ENCODE measurements at regions not wholly inside any gene's neighbourhood (a gene's known extent, or its start where the extent isn't known, plus 50 kb on each side); places are given as distances from the start of the nearest gene placed in this dataset.

GRCh38 chr1:63266857-63267256 lies 55.5 kb upstream of the FOXD3 start:
- no peak for DNase-seq (ENCODE audit: low read depth, low spot score)
- TF ChIP-seq YY1 (IDR thresholded peaks at IDR 0.05; ENCODE audit: insufficient read depth, insufficient read length) (no peak), SUZ12 (IDR thresholded peaks at IDR 0.05; ENCODE audit: extremely low read depth, insufficient read depth, insufficient read length) (no peak), ZNF274 (IDR thresholded peaks at IDR 0.05; ENCODE audit: low read depth, low read length) (no peak)
- Histone ChIP-seq H3K9ac (ENCODE audit: insufficient read length, low read depth) (no peak overlapping the region), H3K36me3 (ENCODE audit: insufficient read depth, insufficient read length, low read length) (no peaks in the 10 kb centered on the region), H3K9me3 (ENCODE audit: insufficient read depth, low read length) (no peaks in the 10 kb centered on the region), H3K4me1 (ENCODE audit: insufficient read depth, insufficient read length) (no peaks in the 10 kb centered on the region), H3K27me3 (ENCODE audit: insufficient read depth, insufficient read length) (no peaks in the 10 kb centered on the region), H3K4me3 (ENCODE audit: insufficient read length, low read depth) (no peak overlapping the region)

- Histone ChIP-seq H3K9ac (ENCODE audit: insufficient read length, low read depth) (no peak overlapping the region), H3K4me3 (ENCODE audit: insufficient read length, low read depth) (no peak overlapping the region), H3K27me3 (ENCODE audit: insufficient read depth, insufficient read length) (no peaks in the 10 kb centered on the region)
Measured at GRCh38 chr1:63268876-63269275, 53.5 kb upstream of the FOXD3 start.

GRCh38 chr1:63269571-63269970 lies 52.8 kb upstream of the FOXD3 start:
- TF ChIP-seq YY1 (IDR thresholded peaks at IDR 0.05; ENCODE audit: insufficient read depth, insufficient read length) (no peak), SUZ12 (IDR thresholded peaks at IDR 0.05; ENCODE audit: extremely low read depth, insufficient read depth, insufficient read length) (no peak), ZNF274 (IDR thresholded peaks at IDR 0.05; ENCODE audit: low read depth, low read length) (no peak)
- no peak for DNase-seq (ENCODE audit: low read depth, low spot score)
- Histone ChIP-seq H3K4me1 (ENCODE audit: insufficient read depth, insufficient read length) (no peaks in the 10 kb centered on the region), H3K4me3 (ENCODE audit: insufficient read length, low read depth) (no peak overlapping the region), H3K36me3 (ENCODE audit: insufficient read depth, insufficient read length, low read length) (no peaks in the 10 kb centered on the region), H3K9ac (ENCODE audit: insufficient read length, low read depth) (no peak overlapping the region), H3K9me3 (ENCODE audit: insufficient read depth, low read length) (no peaks in the 10 kb centered on the region), H3K27me3 (ENCODE audit: insufficient read depth, insufficient read length) (no peaks in the 10 kb centered on the region)

More at GRCh38 chr1:63268876-63269275, 53.5 kb upstream of the FOXD3 start:
- H3K9me3 ChIP-seq (ENCODE audit: insufficient read depth, low read length): no peaks in the 10 kb centered on the region
- H3K4me1 ChIP-seq (ENCODE audit: insufficient read depth, insufficient read length): no peaks in the 10 kb centered on the region
- DNase-seq (ENCODE audit: low read depth, low spot score): no peak
- TF ChIP-seq SUZ12 (IDR thresholded peaks at IDR 0.05; ENCODE audit: extremely low read depth, insufficient read depth, insufficient read length): no peak
- TF ChIP-seq YY1 (IDR thresholded peaks at IDR 0.05; ENCODE audit: insufficient read depth, insufficient read length): no peak
- no peak for TF ChIP-seq ZNF274 (IDR thresholded peaks at IDR 0.05; ENCODE audit: low read depth, low read length)
- H3K36me3 ChIP-seq (ENCODE audit: insufficient read depth, insufficient read length, low read length): no peaks in the 10 kb centered on the region

Measured in NT2/D1 (cell line).